ENCODE measurements at regions not wholly inside any gene's neighbourhood (a gene's known extent, or its start where the extent isn't known, plus 50 kb on each side); places are given as distances from the start of the nearest gene placed in this dataset.

GRCh38 chr2:18309188-18309587, 251.3 kb downstream of the RDH14 start:
- TF ChIP-seq CTCF (IDR thresholded peaks at IDR 0.05; ENCODE audit: extremely low read depth, missing control alignments), result no peak
- no peak for DNase-seq (ENCODE audit: low spot score)

- TF ChIP-seq CTCF (IDR thresholded peaks at IDR 0.05; ENCODE audit: extremely low read depth, missing control alignments), result no peak
- DNase-seq (ENCODE audit: low spot score), result no peak
Measured at GRCh38 chr2:18304849-18305248, 255.6 kb downstream of the RDH14 start.

GRCh38 chr2:18301421-18302139, 258.9 kb downstream of the RDH14 start:
- no peak for TF ChIP-seq CTCF (IDR thresholded peaks at IDR 0.05; ENCODE audit: extremely low read depth, missing control alignments)
- DNase-seq (ENCODE audit: low spot score), result no peak

- no peak for TF ChIP-seq CTCF (IDR thresholded peaks at IDR 0.05; ENCODE audit: extremely low read depth, missing control alignments)
- DNase-seq (ENCODE audit: low spot score), result no peak
Measured at GRCh38 chr2:18299423-18300212, 260.8 kb downstream of the RDH14 start.

- no peak for DNase-seq (ENCODE audit: low spot score)
- TF ChIP-seq CTCF (IDR thresholded peaks at IDR 0.05; ENCODE audit: extremely low read depth, missing control alignments), result no peak
Measured at GRCh38 chr2:18297534-18298058, 262.9 kb downstream of the RDH14 start.

- TF ChIP-seq CTCF (IDR thresholded peaks at IDR 0.05; ENCODE audit: extremely low read depth, missing control alignments), result no peak
- no peak for DNase-seq (ENCODE audit: low spot score)
Measured at GRCh38 chr2:18290386-18290785, 270.1 kb downstream of the RDH14 start.

GRCh38 chr2:18286897-18287296, 273.6 kb downstream of the RDH14 start:
- TF ChIP-seq CTCF (IDR thresholded peaks at IDR 0.05; ENCODE audit: extremely low read depth, missing control alignments), result no peak
- no peak for DNase-seq (ENCODE audit: low spot score)

Data from GM20000 (cell line).